ENCODE measurements at regions not wholly inside any gene's neighbourhood (a gene's known extent, or its start where the extent isn't known, plus 50 kb on each side); places are given as distances from the start of the nearest gene placed in this dataset.
"Not testable (repeated sequence)": the region's sequence is repeated elsewhere in the genome, so short reads cannot be mapped to it uniquely, and the experiment has no call there.

DNA sequence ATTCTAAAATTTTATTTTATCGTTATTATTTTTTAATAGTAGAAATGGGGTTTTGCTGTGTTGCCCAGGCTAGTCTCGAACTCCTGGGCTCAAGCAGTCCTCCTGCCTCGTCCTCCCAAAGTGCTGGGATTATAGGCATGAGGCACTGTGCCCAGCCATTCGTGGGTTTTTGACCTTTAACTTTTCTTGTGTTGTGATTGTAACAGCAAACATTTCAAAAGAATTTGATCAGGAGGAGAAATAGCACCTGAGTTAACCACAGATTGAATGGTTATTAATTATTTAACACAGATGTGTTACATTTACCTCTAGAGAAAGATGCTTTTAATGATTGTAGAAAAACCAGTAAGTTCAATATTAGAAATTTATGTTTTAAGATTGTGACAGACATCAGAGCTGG is 132.0 kb downstream of the HAUS1 start:
- no peak for DNase-seq (ENCODE audit: low read depth)
- H3K4me3 ChIP-seq (ENCODE audit: low read length) = no peak overlapping the region
- TF ChIP-seq, protein P1, sequence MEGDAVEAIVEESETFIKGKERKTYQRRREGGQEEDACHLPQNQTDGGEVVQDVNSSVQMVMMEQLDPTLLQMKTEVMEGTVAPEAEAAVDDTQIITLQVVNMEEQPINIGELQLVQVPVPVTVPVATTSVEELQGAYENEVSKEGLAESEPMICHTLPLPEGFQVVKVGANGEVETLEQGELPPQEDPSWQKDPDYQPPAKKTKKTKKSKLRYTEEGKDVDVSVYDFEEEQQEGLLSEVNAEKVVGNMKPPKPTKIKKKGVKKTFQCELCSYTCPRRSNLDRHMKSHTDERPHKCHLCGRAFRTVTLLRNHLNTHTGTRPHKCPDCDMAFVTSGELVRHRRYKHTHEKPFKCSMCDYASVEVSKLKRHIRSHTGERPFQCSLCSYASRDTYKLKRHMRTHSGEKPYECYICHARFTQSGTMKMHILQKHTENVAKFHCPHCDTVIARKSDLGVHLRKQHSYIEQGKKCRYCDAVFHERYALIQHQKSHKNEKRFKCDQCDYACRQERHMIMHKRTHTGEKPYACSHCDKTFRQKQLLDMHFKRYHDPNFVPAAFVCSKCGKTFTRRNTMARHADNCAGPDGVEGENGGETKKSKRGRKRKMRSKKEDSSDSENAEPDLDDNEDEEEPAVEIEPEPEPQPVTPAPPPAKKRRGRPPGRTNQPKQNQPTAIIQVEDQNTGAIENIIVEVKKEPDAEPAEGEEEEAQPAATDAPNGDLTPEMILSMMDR (IDR thresholded peaks at IDR 0.05; ENCODE audit: insufficient read depth, low read depth, low read length, missing control alignments) = no peak

DNA sequence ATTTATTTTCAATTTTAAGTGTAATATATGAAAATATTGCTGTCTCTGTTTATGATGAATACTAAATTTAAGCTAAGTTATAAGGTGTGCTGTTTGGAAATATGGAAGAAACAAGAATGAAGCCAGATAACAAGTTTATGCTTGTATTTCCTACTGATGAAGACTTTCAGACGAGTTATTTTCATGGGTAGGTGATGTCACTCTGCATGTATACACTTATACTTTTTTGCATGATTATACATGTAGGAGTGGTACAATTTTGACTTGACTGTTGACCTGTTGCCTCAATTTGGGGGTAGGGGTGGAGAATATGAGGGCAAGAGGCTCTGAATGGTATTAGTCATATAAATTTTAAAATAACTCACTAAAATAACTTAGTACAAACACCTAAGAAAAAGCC is 133.7 kb downstream of the HAUS1 start:
- DNase-seq (ENCODE audit: low read depth) = peak; percentile 88
- TF ChIP-seq, protein P1 (IDR thresholded peaks at IDR 0.05; ENCODE audit: insufficient read depth, low read depth, low read length, missing control alignments) = no peak
- no peak overlapping the region for H3K4me3 ChIP-seq (ENCODE audit: low read length)

DNA sequence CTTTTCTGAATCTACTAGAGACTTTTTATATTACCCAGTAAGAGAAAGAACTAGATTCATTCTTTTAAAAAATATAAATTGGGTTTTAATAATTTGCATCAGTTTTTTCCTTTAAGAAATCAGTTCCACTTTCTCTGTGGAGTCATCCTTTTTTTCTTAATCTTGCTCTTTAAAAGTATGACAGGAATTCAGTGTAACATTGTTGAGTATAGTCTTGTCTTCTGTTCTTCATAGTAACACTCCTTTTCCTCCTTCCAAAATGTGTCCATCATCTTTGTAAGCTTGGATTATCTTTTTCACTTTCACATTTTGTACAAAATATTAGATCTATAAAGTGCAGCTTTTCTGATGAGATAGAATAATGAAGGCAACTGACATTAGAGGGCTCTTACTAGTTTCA is 135.4 kb downstream of the HAUS1 start:
- DNase-seq (ENCODE audit: low read depth) = no peak
- TF ChIP-seq, protein P1 (IDR thresholded peaks at IDR 0.05; ENCODE audit: insufficient read depth, low read depth, low read length, missing control alignments) = no peak
- H3K4me3 ChIP-seq (ENCODE audit: low read length) = no peak overlapping the region

DNA sequence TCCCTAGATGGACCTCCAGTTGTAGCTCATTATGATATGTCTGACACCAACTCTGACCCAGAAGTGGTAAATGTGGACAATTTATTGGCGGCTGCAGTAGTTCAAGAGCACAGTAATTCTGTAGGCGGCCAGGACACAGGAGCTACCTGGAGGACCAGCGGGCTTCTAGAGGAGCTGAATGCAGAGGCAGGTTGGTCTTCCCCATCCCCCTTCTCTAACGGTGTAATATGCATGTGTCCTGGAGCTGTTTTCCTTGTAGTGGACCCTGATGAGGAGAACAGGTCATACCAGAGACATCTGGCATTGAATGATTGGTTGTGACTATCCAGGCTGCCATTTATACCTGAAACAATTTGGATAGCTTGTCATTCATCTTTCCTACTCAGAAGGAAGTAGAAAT is 135.8 kb downstream of the HAUS1 start:
- DNase-seq (ENCODE audit: low read depth) = no peak

DNA sequence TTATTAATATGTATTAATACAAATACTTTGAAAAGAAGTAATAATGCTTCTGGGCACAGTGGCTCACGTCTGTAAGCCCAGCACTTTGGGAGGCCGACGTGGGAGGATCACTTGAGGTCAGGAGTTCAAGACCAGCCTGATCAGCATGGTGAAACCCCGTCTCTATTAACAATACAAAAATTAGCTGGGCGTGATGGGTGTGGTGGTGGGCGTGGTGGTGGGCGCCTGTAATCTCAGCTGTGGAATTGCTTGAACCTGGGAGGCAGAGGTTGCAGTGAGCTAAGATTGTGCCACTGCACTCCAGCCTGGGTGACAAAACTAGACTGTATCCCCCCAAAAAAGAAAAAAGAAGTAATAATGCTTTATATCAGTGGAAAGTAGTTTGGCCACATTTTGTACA is 137.2 kb downstream of the HAUS1 start:
- not testable (repeated sequence) for H3K4me3 ChIP-seq (ENCODE audit: low read length); DNase-seq (ENCODE audit: low read depth)

More for the DNA sequence above, 135.8 kb downstream of the HAUS1 start:
- TF ChIP-seq, protein P1 (IDR thresholded peaks at IDR 0.05; ENCODE audit: insufficient read depth, low read depth, low read length, missing control alignments) = no peak
- H3K4me3 ChIP-seq (ENCODE audit: low read length) = no peak overlapping the region

DNA sequence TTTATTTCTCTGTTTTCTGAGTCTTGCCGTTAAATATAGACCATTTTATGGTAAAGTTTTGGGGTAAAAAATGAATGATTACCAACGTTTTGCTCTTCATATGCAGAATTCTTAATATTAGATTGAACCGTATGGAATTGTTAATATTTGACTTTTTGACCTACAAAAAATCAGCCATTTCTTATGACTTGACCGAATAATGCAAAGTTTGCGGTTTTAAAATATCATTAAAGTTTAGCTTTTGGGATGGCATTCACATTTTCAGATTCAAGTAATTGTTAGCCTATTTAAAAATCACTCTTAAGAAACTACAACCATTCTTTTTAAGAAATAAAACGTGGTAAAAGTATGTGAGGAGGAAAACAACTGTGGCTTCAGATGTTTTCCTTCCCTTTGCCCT is 138.0 kb downstream of the HAUS1 start:
- TF ChIP-seq, protein P1 (IDR thresholded peaks at IDR 0.05; ENCODE audit: insufficient read depth, low read depth, low read length, missing control alignments) = no peak
- no peak for DNase-seq (ENCODE audit: low read depth)
- no peak overlapping the region for H3K4me3 ChIP-seq (ENCODE audit: low read length)

DNA sequence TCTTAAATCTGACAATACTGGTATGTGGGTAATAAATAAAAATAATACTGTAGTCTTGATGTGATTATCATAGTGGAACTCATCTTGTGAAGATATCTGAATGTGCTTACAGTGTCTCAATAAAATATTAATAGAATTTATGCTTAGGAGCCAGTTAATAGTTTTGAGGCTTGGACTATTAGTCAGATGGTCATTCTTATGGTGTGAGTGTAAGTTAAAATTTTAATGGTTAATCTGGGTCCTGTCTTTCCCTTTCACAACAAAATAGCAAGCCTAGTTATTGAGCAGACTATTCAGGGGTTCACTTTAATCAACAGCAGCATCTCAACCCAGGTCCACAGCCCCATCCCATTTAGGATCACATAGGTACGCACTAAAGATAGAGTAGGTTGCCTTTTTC is 138.9 kb downstream of the HAUS1 start:
- no peak for DNase-seq (ENCODE audit: low read depth)
- H3K4me3 ChIP-seq (ENCODE audit: low read length) = no peak overlapping the region
- TF ChIP-seq, protein P1 (IDR thresholded peaks at IDR 0.05; ENCODE audit: insufficient read depth, low read depth, low read length, missing control alignments) = no peak

DNA sequence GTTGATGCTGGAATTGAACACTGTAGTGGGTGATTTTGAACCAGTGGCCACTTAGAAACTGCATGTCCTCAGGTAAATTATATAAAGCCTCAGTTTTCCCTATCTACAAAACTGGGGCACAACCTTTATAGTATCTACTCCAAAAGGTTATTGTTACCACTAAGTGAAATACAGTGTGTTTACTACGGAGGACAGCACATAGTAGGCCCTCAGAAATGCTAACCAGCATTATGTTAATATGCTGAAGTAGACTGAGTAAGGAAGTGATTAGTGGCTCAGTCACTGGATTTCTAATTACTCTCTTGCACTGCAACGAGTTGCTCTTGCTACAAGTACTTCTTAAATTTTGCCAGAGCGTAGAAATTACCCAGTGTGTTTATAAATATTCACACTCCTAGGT is 139.5 kb downstream of the HAUS1 start:
- TF ChIP-seq, protein P1 (IDR thresholded peaks at IDR 0.05; ENCODE audit: insufficient read depth, low read depth, low read length, missing control alignments) = no peak
- no peak for DNase-seq (ENCODE audit: low read depth)
- no peak overlapping the region for H3K4me3 ChIP-seq (ENCODE audit: low read length)
